GM04503 (cell line): ENCODE measurements at regions not wholly inside any gene's neighbourhood (a gene's known extent, or its start where the extent isn't known, plus 50 kb on each side); places are given as distances from the start of the nearest gene placed in this dataset.
"Not testable (repeated sequence)": the region's sequence is repeated elsewhere in the genome, so short reads cannot be mapped to it uniquely, and the experiment has no call there.

Experiments used
- DNase-seq: peaks from one replicate; pipeline ENCODE4 v3.0.0-alpha.2; 2012; ENCODE audit warnings: low read depth

DNA sequence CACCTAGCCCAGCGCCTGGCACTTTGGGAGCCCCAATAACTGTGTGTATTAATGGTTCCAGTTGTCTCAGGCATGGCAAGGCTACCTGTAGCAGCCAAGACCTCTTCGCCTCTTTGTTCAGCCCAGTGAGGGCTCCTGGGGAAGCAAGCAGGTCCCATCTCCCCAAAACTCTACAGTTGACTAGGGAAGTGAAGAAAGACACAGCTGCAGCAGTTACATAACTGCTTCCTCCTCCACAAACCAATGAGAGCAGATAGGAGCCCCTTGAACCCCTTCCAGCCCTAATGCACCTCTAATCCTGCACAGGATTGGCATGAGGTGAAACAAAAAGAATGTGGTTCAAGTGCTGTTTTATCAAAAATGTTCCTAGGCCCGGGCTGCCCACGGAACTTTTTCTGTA lies 100.5 kb downstream of the SYF2 start:
- DNase-seq, result no peak

DNA sequence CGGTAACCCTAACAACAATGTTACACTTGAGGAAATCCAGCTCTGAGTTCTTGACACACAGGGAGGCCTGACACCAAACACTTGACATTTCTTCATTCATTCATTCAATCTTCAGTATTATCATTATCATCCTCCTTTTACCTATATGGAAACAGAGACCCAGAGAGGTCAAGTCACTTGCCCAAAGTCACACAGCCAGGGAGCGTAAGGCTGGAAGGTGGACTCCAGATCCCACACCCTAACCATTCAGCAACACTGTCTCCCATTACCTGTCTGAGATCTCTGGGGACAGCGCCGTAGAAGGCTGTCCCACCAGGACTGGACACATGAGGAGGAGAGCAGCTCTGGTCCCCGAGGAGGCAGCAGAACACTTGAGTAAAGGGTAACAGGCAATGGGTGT lies 101.4 kb downstream of the SYF2 start:
- no peak for DNase-seq

DNA sequence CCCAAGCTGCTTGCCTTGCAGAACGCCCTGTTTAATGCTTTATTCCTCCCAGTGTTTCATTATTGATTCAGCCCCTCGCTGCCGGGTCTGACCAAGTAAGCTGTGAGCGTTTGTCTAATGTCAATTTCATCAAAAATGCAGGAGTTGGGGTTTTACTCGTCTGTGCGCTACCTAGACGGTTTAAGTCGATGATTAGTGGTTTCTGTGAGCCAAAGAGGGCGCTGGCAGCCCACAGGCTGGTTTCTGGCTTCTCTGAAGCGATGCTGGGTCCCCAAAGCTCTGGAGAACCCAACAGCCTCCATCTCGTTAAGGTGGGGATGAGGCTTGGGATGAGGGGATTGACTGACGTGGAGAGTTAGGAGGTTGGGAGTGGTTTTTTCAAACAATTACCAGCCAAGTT lies 102.9 kb downstream of the SYF2 start:
- no peak for DNase-seq

DNA sequence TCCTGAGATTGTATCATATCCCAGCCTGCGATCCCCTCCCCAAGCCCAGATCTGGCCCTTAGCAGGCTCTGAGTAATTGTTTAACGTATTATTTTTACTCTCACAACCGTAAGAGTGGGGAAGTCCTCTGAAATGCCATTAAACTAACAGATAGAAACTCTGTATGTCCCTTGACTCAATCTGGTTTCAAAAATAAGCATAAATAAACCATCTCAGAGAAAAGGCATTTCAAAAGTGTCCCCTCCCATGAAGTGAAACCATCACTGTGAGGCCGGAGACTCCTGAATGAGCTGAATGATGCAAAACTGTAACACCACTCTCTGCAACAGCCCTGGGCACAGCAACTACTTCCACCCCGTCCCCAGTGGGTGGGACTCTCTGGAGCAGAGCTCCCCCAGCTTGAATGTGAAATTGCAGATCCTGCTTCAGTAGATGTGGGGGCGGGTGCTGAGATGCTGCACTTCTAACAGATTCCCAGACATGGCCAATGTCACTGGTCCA lies 104.1 kb downstream of the SYF2 start:
- DNase-seq, result no peak

DNA sequence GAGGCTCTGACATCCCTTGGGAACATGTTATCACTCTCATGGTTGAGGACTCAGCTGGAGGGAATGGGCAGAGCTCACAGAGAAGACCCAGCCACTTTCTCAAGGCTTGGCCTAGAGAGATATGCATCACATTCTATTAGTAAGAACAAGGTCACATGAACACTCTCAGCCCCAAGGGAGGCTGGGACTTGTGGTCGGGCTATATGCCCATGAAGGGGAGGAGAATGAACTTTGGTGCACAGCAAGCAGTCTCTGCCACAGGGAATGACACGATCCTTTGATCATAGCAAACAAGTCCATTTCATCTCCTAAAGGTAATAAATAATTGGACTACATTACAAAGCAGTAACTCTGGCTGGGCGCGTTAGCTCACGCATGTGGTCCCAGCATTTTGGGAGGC lies 105.7 kb downstream of the SYF2 start:
- no peak for DNase-seq

DNA sequence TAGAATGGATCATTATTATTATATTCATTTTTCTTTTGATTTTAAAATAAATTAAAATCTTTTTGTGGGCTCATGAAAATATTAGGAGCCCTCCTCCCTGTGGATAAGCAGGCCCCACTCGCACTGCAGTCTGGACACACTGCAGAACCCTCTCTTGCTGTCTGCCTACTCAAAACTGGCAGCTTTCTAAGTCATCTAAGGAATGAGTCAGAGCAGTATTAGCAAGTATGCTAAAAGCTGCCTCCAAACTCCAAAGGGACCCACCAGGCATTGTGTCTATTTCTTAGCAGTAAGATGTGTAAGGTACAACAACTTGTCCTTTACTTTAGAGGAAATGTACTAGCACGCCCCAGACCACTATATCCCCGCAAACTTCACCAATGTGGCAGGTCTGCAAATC lies 108.8 kb downstream of the SYF2 start:
- no peak for DNase-seq

DNA sequence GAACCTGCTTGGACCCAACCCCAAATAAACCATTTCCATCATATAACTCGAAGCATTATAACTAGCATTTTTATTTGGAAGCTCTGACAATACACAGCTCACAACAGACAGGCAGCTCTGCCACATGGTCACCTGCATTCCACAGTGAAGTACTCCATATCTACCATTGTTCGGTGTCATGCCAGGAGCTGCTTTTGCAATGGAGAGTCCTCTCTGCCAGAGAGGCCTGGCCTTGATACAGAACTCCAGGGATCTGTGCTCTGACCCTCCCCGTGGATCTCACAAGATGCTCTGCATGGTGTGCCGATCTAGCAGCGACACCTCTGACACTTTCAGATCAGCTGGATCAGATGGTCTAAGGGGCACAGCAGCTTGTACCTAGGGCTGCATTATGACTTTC lies 109.6 kb downstream of the SYF2 start:
- no peak for DNase-seq

DNA sequence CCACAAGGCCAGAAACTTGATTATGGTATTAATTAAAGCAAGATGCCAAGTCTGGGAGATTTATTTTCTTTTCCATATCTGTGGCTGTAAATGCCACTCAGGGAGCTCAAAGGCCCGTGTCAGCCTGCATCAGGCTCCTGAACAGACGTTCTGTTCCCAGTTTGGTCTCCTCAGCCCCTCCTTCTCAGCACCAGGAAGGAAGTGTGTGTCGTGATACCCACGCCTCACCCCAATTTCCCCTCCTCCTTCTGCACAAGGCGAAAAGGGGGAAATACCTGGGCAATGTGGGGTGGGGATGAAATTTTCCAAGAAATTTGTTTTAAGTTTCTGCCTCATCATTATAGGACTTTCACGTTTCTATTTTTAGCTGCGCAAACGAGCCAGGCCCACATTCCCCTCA lies 112.0 kb downstream of the SYF2 start:
- no peak for DNase-seq

DNA sequence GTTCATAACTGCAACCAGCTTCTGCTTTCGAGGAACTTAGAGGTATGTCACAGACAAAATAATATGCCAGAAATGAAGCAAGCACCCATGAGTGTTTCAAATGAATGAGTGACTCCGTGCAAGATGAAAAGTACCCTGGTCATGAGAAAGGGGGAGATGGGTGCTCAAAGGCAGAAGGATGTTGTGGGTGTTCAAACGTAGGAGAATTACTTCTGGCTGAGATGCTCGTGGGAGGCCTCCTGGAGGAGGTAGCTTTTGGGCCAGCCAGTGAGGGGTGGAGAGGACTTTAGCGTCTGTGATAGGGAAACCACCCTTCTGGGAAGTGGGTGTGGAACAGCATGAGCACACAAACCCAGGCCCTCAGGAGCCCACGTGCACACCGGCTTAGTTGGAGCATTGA lies 113.8 kb downstream of the SYF2 start:
- no peak for DNase-seq

DNA sequence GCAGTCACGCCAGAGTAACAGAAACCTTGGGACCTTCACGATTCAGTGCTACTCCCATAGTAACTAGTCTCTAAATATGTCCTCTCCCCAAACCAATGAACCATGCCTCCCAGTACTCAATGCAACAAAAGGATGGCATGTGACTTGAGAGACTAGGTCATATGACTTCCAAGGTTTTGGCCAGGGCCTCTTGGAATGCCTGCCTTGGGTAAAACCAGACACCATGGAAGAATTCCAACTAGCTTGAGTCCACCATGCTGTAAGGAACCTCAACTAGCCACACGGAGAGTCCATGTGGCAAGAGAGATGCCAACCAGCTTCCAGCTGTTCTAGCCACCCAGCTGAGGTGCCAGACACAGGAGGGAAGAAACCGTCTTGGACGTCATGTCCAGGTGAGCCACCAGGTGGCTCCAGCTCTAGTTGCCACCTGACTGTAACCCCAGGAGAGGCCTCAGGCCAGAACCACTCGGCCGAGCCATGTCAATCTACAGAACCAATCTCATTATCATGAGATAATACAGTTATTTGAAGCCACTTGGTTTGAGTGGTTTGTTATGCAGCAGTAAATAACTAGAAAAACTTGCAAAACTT lies 115.0 kb downstream of the SYF2 start:
- DNase-seq, result no peak

DNA sequence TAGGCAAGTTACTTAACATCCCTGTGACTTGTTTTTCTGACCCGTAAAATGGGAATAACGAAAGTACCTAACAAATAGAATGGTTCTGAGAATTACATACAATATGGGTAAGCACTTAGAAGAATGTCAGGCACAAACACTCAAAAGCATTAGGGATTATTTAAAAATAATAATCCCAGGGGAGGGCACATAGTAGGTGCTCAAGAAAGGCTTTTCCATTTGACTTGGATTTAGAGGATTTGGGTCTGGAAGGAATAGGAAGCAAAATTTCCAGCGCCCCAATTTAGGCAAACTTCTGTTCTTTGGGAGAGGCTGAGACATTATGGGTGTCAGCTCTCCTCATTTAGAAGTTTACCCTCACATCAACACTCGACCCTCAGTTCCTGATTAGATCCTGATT lies 115.5 kb downstream of the SYF2 start:
- DNase-seq, result no peak

DNA sequence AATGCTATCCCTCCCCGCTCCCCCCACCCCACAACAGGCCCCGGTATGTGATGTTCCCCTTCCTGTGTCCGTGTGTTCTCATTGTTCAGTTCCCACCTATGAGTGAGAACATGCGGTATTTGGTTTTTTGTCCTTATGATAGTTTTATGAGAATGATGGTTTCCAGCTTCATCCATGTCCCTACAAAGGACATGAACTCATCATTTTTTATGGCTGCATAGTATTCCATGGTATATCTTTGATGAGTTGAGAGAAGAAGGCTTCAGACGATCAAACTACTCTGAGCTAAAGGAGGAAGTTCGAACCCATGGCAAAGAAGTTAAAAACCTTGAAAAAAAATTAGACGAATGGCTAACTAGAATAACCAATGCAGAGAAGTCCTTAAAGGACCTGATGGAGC lies 116.2 kb downstream of the SYF2 start:
- DNase-seq, result not testable (repeated sequence)

DNA sequence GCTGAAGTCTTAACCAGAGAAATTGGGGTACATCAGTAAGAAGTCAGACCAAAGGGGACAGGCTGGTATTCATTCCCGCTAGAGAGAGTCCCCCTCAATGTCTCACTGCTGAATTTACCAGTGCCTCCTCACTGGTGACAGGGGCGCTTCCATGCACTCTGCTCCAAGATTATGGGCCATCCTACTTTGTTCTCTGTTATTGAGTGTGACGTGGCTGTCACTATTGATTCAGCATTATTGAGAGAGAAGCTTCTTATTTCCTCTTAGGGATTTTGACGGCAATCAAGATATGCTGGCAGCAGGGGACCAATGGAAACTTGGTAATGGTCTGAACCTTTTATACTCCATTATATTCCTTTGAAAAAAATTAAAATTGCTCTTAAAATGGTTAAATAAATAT lies 118.6 kb downstream of the SYF2 start:
- DNase-seq, result no peak

DNA sequence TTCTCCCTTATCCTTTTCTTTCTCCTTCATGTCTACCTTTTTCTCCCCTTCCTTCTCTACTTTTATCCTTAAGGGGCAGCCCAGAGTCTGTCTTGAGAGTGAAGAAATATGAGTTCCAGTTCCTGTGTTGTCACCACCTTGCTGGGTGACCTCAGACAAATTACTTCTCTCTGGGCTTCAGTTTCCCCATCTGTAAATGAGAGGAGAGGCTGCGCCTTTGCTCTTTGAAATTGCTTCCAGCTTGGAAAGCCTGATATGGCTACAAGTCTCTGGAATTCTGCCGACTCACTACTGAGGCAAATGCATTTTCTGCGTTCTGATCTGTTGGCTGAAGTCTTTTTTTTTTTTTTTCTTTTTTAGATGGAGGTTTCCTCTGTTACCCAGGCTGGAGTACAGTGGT lies 119.2 kb downstream of the SYF2 start:
- DNase-seq, result no peak

DNA sequence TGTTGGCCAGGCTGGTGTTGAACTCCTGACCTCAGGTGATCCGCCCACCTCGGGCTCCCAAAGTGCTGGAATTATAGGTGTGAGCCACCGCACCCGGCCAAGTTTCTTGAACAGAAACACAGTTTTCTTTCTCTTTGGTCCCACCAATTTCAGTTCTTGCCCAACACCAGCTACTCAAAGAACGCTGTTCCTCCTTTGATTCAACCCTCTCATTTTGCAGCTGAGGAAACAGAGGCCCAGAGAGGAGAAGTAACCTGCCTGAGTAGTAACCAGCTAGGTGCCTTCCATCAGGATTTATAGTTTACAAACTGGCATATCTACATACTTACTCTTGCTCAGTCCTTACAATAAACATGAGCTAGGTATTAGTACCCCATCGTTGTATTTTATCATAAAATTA lies 119.9 kb downstream of the SYF2 start:
- no peak for DNase-seq

DNA sequence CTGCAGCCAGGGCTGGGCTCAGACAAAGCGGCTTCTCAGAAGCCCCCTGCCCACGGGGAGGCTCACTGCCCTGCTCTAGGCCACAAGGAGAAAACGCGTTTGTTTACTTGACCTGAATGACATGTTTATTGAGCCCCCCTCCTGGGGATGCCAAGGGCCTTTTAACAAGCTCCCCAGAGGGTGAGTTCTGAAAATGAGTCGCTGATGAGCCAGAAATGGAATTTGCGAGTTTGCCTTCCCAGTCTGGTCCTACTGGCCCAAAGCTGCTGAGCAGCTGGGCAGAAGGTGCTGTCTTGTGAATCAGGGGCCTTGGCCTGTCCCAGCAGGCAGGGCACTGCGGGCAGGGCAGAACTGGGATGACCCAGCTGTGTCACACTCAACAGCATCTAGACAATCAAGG lies 120.6 kb downstream of the SYF2 start:
- DNase-seq, result no peak

DNA sequence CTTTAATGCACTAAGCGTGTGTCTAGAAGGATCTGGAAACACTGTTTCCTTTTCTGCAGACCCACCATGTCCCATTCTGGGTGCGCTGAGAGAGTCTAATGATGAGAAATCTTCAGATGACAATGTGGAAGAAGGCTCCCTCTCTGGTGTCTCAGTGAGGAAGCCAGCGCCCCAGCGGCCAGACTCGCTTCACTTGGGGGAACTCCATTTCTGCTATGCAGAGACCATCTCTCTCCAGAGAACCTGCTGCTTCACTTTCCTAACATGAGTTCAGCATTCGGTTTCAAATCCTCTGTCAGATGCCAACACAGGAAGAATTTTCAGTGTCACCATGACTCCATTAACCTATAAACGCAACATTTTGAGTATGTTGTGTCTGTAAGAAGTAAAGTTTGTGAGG lies 121.8 kb downstream of the SYF2 start:
- DNase-seq, result no peak

DNA sequence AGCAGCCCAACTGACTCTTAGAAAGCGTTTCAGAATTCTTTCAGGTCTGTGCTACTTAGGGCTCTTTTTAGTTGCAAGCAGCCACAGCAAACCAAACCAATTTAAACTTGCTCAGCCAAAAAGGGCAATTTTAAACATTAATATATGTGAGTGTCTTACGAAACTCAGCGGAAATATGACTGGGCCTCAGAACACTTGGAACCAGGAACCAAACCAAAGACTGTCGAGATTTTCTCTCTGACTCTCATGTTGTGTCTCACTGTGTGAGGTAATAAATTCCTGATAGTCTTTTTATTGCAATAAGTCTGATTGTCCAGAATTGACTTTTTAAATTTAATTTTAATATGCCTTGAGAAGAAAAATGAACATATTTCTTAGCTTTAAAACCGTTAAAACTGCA lies 122.3 kb downstream of the SYF2 start:
- no peak for DNase-seq

DNA sequence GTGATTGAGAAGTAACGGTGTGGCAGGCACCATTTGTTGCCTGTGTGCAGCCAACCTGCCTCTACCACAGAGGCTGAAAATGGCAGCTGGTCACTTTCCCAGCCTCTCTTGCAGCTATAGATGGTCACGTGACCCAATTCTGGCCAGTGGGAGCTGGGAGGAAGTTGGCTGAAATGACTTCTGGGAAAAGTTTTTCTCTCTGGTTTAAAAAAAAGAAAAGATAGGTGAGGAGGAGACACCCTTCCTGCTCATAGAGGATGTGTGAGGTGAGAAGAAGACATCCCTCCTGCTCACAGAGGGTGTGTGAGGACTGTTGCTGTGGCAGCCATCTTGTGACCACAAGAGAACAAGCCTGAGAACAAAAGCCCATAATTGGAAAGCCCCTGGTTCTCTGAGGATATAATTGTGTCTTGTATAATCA lies 122.8 kb downstream of the SYF2 start:
- no peak for DNase-seq

DNA sequence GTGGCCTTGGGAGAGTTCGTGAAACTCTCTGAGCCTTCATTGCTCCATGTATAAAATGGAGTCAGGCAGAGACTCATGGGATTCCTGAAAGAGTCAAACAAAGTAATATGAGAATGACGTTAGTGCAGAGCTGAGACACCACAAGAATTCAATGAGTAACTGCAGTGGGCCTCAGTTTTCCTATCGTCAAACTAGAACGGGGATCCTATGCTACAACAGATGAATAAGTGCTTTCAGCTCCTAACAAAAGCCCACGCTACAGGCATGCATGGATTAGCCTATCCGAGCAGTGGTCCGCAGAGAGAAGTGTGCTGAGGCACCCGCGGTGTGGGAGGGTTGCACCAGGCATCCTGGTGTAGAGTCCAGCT lies 124.7 kb downstream of the SYF2 start:
- peak; percentile 49 for DNase-seq

DNA sequence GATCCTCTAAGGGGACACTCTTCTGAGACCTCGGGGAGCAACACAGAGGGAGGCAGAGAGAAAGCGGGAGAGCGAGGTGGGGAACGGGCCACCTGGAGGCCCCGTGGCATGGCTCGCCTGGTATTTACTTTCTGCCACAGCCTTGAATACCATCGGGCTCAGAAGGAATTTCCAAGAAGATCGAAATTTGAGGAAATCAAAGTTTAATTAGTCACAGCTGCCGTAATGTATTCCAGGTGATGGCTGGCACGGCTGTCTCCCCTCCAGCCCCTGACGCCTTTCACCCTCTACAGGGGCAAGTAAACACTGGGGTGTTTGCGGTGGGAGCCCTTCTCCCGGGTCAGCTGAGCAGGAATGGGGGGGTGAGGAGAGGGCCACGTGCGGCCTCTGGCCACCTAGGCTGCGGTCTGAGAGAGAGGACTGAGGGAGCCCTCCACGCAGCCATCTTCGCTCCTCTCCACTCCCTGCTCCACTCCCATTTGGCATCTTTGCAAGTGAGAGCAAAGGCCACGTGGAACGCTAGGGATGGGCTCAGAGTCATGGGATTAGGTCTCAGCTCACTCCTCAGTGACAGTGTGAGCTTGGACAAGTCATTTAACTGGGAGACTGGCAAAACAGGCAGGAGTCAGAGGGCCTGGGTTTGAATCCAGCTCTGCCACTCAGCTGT lies 125.2 kb downstream of the SYF2 start:
- no peak for DNase-seq

DNA sequence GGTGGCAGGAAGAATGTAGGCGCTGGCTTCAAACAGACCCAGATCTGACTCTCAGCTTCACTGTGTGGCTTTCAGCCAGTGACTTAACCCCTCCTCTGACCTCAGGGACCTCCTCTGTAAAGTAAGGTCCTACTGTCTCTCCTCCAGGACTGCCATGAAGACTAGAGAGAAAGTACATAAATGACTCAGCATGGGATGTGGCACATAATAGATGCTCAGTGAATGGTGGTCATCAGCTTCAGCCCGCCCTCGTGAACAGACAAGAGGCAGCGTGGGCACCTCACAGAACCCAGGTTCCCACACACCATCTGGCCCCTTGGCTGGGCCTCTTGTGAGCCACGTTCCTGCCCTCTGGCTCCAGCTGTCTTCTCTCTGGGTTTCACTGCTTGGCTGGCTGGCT lies 126.0 kb downstream of the SYF2 start:
- no peak for DNase-seq

DNA sequence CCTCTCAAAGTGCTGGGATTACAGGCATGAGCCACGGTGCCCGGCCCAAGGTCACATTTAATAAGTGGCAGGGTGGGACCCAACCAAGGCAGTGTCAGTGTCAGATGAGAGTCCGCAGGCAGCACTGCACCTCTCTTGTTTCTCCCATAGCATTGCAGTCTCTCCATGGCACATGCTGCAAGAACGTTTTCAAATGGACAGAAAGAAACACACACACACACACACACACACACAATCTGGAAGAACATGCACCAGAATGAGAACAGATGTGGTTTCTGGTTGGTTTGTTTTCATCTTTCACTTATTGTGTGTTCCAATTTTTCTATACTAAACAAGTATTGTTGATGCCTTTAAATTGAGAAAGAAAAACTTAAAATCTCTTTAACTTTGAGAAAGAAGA lies 126.5 kb downstream of the SYF2 start:
- DNase-seq, result no peak

DNA sequence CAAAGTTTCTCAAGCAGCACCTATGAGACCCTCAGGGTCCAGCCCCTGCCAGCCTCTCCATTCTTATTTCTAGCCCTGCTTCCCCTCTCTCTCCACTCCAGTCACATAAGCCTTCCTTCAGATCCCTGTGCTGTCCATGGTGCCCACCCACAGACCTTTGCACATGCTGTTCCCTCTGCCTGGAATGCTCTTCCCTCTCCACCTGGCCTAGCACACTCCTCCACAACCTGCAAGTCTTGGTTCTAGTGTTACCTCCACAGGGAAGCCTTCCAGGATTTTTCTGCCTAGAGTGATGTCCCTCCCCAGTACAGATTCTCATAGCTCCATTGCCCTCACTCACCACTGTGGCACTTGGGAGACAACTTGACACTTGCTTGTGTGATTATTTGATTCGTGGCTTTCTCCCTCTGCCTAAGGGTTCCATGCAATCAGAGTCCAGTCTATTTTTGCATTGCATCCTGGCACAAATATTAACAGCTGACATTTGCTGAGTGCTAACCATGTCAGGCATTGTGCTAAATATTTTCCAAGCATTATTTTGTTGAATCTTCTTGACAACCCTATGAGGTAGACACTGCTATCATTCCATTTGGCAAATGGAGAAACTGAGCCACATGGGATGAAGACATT lies 127.3 kb downstream of the SYF2 start:
- DNase-seq, result no peak
